ENCODE measurements at regions not wholly inside any gene's neighbourhood (a gene's known extent, or its start where the extent isn't known, plus 50 kb on each side); places are given as distances from the start of the nearest gene placed in this dataset.
"Not testable (repeated sequence)": the region's sequence is repeated elsewhere in the genome, so short reads cannot be mapped to it uniquely, and the experiment has no call there.

DNA sequence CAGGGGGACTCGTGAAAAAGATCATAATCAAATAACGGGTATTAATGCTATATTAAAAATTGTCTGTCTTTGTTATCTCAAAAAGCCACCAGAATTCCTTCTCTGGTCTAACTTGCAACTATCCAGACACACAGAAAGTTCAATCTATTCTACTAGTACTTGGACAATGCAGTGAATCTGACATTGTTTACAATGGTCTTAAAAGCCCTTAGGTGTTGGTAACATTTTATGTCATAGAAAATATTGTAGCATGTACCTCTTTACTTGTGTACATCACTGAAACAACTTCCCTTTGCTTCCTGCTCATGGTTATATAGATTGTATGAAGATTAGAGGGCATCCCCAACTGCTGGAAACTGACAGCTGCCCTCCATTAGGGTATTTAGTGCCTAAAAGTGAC lies 71.1 kb upstream of the PPP3CA start:
- DNase-seq (ENCODE audit: low read depth) = no peak

DNA sequence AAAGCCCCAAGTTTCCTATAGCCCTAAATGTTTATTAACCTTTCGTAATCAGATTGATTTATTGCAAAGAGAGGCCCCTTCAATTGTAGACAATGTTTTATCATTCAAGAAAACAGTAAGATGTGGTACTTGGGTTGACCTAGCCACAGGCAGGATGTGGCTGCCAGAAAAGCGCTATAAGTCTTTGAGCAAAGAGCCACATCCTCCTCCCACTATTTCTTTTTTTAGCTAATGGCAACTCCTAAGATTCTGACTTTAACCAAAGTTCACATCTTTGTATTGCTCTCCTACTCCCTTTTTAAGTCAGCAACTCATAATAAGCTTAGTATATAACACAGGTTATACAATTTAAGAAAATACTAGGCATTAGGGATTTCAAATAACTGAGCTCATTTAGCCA lies 70.7 kb upstream of the PPP3CA start:
- DNase-seq (ENCODE audit: low read depth) = no peak

DNA sequence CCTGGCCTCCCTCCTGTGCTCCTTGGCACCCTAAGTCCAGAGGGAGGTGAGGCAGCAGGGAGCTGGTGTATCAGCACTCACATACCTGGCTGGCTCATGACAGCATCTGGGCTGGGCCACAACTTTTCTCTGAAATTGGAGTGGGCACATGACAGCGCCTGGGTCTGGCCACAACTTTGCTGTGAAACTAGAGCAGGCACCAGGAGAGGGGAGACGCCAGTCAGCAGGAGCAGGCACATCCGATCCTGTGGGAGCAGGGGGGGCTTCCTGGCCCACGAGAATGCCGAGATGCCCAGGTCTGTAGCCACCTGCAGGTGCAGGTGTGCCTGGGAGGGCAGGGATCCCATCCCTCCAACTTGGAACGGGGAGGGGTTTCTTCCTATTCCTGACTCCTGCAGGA lies 69.7 kb upstream of the PPP3CA start:
- DNase-seq (ENCODE audit: low read depth) = no peak

DNA sequence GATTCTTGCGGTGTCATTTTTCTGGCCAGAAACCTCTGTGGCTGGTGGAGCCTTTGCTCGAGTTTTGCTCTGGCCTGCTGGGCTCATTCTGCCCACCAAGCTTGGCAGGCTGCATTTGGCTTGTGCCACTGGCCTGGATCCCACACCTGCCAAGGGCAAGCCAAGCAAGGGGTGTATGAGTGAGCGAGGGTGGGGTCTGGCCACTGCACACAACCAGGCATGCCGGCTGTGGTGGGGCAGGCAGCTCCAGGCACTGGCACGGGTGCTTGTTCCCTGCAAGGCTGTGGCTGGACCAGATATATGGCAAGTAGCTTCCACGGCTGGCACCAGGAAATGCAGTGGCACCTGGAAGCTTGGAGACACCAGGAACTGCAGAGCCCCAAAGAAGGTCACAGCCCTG lies 68.6 kb upstream of the PPP3CA start:
- no peak for DNase-seq (ENCODE audit: low read depth)

DNA sequence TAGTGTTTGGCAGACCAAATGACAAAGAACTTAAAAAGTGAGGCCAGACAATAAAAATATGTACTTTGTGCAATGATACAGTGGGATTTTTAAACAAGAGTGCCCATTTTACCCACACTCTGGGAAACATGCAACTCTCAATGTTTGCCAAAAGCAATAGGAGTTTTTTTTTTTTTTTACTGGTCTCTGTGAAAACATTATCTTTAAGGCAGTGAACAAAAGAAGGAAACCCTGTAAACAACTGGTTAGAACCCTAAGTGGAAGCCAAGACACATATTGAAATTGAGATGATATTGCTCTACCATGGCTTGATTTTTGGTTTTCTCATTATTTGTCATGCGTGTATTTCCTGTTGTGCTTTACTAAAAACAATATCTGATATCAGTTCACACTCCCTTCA lies 67.2 kb upstream of the PPP3CA start:
- no peak for DNase-seq (ENCODE audit: low read depth)

DNA sequence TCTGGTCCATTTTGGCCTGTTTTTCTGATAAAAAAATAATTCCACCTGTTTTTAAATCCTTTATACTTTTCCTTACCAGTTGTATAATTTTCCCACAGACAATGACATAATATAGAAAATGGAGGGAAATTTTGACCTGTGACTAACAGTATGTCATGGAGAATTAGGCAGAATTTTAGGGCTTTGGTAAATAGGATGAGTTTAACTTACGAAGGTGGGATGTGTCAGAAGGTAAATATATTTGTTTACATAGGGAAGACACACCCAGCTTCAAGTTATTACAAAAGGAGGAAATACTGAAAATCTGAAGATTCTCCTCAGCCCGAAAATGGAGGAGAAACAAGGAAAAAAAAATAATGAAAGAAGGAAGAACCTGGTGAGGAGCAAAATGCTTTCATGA lies 64.6 kb upstream of the PPP3CA start:
- DNase-seq (ENCODE audit: low read depth) = no peak

DNA sequence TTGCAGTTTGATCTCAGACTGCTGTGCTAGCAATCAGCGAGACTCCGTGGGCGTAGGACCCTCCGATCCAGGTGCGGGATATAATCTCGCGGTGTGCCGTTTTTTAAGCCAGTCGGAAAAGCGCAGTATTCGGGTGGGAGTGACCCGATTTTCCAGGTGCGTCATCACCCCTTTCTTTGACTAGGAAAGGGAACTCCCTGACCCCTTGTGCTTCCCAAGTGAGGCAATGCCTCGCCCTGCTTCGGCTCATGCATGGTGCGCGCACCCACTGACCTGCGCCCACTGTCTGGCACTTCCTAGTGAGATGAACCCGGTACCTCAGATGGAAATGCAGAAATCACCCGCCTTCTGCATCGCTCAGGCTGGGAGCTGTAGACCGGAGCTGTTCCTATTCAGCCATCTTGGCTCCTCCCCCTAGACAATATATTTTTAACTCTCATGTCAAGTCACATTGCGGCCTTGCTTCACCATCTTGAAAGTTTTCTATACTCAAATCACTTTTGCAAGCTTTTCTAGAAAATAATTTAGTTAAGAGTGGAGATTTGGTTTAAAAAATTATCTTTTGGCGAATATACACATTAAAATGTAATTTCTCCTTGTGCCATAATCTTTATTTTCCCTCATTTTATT lies 64.1 kb upstream of the PPP3CA start:
- DNase-seq (ENCODE audit: low read depth) = not testable (repeated sequence)

DNA sequence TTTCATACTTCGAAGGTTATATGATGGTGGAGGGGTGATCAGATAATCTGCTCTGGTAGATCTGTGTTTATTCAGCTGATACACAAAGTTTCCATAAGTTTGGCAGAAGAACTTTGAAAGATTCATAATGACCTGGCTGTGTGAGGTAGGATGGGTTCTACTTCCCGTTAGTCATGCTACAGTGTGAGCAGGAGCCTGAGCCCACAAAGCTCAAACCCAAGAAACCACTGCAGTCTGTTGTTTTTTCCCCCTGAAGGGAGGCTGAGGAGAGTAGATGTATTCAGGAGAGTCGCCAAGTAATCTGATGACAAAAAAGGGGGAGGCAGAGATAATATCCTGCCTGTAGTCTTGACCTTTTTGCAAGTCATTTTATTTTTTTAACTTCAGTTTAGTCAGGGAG lies 52.8 kb upstream of the PPP3CA start:
- DNase-seq (ENCODE audit: low read depth) = no peak

DNA sequence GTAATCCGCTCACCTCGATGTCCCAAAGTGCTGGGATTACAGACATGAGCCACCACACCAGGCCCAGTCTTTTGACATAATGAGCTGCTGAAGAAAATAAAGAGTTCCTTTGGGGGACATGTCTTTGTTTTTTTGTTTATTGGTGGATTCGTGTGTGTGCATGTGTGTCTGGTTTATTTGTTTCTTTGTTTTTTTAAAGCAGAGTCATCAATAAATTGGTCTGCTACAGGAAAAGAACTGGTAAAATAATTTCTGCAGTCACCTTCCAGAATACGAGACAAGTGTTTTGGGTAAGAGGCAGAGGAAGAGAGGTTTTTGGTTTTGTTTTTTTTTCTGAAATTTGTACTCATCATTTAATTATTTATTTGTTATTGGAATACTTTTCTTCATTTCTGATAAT lies 51.5 kb upstream of the PPP3CA start:
- DNase-seq (ENCODE audit: low read depth) = no peak

Measured in stimulated activated CD8-positive, alpha-beta memory T cell treated with anti-CD3 and anti-CD28 coated beads, Interleukin-7, amount 100 ng/mL, for 24 hours (primary cell).